H1 (cell line): ENCODE measurements at regions not wholly inside any gene's neighbourhood (a gene's known extent, or its start where the extent isn't known, plus 50 kb on each side); places are given as distances from the start of the nearest gene placed in this dataset.

Experiments used
- CBX5 ChIP-seq: fragments of 300-800, 300-1000 bp; sonication (generic); IDR thresholded peaks from 2 replicates; pipeline ENCODE4 v1.7.1; 2016; ENCODE audit warnings: antibody characterized with exemption, low read length, low read depth
- CHD7 ChIP-seq: fragments of 300-600 bp; sonication (generic); IDR thresholded peaks from 2 replicates; pipeline ENCODE4 v1.7.1; 2012; ENCODE audit warnings: low read length, moderate library complexity, mild to moderate bottlenecking, inconsistent platforms; ENCODE audit not compliant: insufficient replicate concordance
- GABPA ChIP-seq: IDR thresholded peaks from 2 replicates; pipeline ENCODE4 v1.6.1; 2011; ENCODE audit warnings: mild to moderate bottlenecking, low read length, moderate library complexity, borderline replicate concordance; ENCODE audit not compliant: insufficient read depth
- HDAC6 ChIP-seq: IDR thresholded peaks from one replicate; pipeline ENCODE4 v1.7.1; 2012; ENCODE audit warnings: low read depth, mild to moderate bottlenecking, inconsistent platforms, low read length, moderate library complexity
- JUND ChIP-seq: IDR thresholded peaks from 2 replicates; pipeline ENCODE4 v1.6.1; 2011; ENCODE audit warnings: mild to moderate bottlenecking, improper control_type of control experiment, low read length
- SIX5 ChIP-seq: IDR thresholded peaks from 2 replicates; pipeline ENCODE4 v1.6.1; 2011; ENCODE audit warnings: mild to moderate bottlenecking, low read depth, low read length
- SP2 ChIP-seq: IDR thresholded peaks from 2 replicates; pipeline ENCODE4 v1.6.1; 2012; ENCODE audit warnings: mild to moderate bottlenecking, low read length, inconsistent platforms
- TF ChIP-seq, protein P1 (sequence below), 3 experiments: IDR thresholded peaks; 1 replicate in 2 of 3; 2 replicates in 1 of 3; pipeline versions ENCODE4 v1.5.1 to v1.6.1; 2011; ENCODE audit warnings: low read length in 3 of 3, mild to moderate bottlenecking in 3 of 3, inconsistent platforms in 2 of 3, low read depth in 1 of 3, moderate library complexity in 1 of 3; ENCODE audit not compliant: insufficient read depth in 1 of 3; ENCODE audit errors: control extremely low read depth in 1 of 3

- no peak for TF ChIP-seq CHD7
- no peak for TF ChIP-seq HDAC6
- no peak for TF ChIP-seq SIX5
- no peak for TF ChIP-seq CBX5
- TF ChIP-seq JUND, result no peak
- TF ChIP-seq GABPA, result no peak
- no peak for TF ChIP-seq SP2
- TF ChIP-seq, protein P1, sequence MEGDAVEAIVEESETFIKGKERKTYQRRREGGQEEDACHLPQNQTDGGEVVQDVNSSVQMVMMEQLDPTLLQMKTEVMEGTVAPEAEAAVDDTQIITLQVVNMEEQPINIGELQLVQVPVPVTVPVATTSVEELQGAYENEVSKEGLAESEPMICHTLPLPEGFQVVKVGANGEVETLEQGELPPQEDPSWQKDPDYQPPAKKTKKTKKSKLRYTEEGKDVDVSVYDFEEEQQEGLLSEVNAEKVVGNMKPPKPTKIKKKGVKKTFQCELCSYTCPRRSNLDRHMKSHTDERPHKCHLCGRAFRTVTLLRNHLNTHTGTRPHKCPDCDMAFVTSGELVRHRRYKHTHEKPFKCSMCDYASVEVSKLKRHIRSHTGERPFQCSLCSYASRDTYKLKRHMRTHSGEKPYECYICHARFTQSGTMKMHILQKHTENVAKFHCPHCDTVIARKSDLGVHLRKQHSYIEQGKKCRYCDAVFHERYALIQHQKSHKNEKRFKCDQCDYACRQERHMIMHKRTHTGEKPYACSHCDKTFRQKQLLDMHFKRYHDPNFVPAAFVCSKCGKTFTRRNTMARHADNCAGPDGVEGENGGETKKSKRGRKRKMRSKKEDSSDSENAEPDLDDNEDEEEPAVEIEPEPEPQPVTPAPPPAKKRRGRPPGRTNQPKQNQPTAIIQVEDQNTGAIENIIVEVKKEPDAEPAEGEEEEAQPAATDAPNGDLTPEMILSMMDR (IDR thresholded peaks at IDR 0.05; ENCODE audit: control extremely low read depth in 1 of 3, insufficient read depth in 1 of 3, low read depth in 1 of 3, low read length in 3 of 3), result no peak
Observed at GRCh38 chr2:217515615-217516309, 487.0 kb downstream of the TNS1 start (continued).
